Stimulated activated effector memory CD8-positive, alpha-beta T cell treated with anti-CD3 and anti-CD28 coated beads, Interleukin-12 subunit alpha, Interleukin-12 subunit beta, amount 100 ng/mL, for 72 hours (primary cell): ENCODE measurements at regions not wholly inside any gene's neighbourhood (a gene's known extent, or its start where the extent isn't known, plus 50 kb on each side); places are given as distances from the start of the nearest gene placed in this dataset.

Experiments used
- ATAC-seq: fragments of 150-1000 bp; cut with Tn5 transposase; 2 replicates; pipeline ENCODE4 v1.10.0; 2021
- DNase-seq, 2 donors: peaks; one replicate each; pipeline ENCODE4 v3.0.0; 2021 to 2022; ENCODE audit warnings: low spot score in 2 of 2
- H3K27ac Mint-ChIP-seq: one replicate; pipeline ENCODE4 v1.8.0; 2022; ENCODE audit warnings: mild to moderate bottlenecking, mixed read lengths
- H3K36me3 Mint-ChIP-seq: one replicate; pipeline ENCODE4 v1.8.0; 2022; ENCODE audit warnings: mild to moderate bottlenecking, mixed read lengths
- H3K4me1 Mint-ChIP-seq: one replicate; pipeline ENCODE4 v1.8.0; 2022; ENCODE audit warnings: mixed read lengths
- H3K4me3 Mint-ChIP-seq: one replicate; pipeline ENCODE4 v1.8.0; 2022; ENCODE audit warnings: mild to moderate bottlenecking, mixed read lengths
- H3K9me3 Mint-ChIP-seq: one replicate; pipeline ENCODE4 v1.8.0; 2022; ENCODE audit warnings: mixed read lengths

DNA sequence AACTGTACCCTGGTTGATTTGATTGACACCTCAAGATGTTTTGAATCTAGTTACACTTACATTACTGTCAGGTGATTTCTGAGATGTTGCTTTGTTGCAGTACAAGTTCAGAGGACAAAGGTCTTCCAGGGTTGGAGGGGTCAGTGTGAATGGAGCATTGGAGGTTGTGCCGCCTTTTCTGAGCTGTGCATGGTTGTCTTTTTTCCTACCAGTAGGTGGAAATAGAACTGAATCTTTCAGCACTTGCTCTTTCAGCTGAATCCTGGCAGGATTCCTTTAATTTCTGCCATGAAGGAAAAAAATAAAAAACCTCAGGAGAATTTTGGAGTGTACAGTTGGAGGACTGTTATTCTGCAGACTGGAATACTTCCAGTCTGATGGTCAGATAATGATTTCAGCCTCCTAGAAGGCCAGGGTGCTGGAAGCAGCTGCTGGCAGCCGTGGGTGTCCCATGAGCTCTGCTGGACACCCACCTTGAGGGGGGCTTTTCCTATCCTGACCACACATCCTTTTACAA is 82.7 kb downstream of the PLCE1 start:
- Mint-ChIP-seq H3K36me3 (no peaks in the 10 kb centered on the region), H3K27ac (no peak overlapping the region), H3K9me3 (no peaks in the 10 kb centered on the region), H3K4me1 (no peaks in the 10 kb centered on the region), H3K4me3 (no peak overlapping the region)
- ATAC-seq: no peak
- DNase-seq: no peak

DNA sequence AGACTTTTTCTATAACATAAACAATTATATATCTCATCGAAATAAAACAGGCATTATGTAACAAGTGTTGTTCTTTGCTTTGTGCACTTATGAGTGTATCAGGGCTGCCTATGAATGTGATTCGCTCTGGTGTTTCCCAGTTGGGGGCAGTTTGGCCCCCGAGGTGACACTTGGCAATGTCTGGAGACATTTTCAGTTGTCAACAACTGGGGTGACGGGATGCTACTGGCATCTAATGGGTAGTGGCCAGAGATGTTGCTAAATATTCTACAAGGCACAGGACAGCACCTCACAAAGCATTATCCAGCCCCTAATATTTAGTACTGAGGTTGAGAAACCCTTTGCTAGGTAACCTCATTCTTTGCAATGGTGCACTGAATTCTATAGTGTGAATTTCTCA is 83.3 kb downstream of the PLCE1 start:
- no peak for ATAC-seq
- Mint-ChIP-seq H3K36me3 (no peaks in the 10 kb centered on the region), H3K4me1 (no peaks in the 10 kb centered on the region), H3K27ac (no peak overlapping the region), H3K9me3 (no peaks in the 10 kb centered on the region), H3K4me3 (no peak overlapping the region)
- DNase-seq: no peak

DNA sequence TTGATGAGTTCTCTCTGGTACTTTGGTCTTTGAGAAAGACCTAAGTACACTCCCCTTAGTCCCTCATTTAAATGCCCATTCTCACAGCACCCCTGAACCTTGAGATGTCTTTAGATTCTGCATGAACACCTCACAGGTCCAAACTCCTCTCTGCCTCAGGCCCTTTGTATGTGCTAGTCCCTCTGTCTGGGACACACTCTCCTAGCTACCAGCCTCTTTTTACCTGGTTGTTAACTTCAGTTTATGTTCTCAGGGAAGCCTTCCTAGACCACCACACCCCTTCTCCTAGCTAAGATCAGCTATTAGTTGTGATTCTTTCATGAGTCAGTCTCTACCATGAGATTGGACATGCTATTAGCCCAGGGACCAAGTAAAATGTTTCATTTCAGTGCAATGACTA is 86.4 kb downstream of the PLCE1 start:
- Mint-ChIP-seq H3K4me3 (no peak overlapping the region), H3K4me1 (no peaks in the 10 kb centered on the region), H3K27ac (no peak overlapping the region), H3K36me3 (no peaks in the 10 kb centered on the region), H3K9me3 (no peaks in the 10 kb centered on the region)
- DNase-seq: no peak
- no peak for ATAC-seq

- Mint-ChIP-seq H3K27ac (no peak overlapping the region), H3K36me3 (no peaks in the 10 kb centered on the region), H3K9me3 (no peaks in the 10 kb centered on the region), H3K4me3 (no peak overlapping the region), H3K4me1 (no peaks in the 10 kb centered on the region)
- no peak for ATAC-seq
- no peak for DNase-seq
Measured at GRCh38 chr10:94083662-94084265, 90.0 kb downstream of the PLCE1 start.

- ATAC-seq: no peak
Measured at GRCh38 chr10:94084344-94084743, 90.6 kb downstream of the PLCE1 start.

DNA sequence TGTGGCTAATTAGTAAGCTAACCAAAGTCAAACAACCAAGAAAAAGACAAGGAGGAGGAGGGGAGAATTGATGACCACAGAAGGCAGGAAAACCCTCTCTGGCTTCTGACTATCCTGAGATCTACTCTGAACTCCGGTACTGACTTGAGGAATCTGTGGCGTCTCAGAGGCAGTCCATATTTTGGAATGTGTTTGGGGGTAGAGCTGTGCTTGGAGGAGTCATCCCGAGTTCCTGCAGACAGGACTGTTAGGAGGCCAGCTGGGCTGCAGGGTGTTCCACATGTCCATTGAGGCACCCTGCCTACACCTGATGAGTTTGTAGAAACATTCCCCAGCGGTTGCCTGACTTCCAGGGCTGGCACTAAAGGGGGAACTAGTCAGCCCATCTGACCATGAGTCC is 91.6 kb downstream of the PLCE1 start:
- no peak for DNase-seq
- no peak for ATAC-seq
- H3K4me1 Mint-ChIP-seq: no peaks in the 10 kb centered on the region

More at GRCh38 chr10:94084344-94084743, 90.6 kb downstream of the PLCE1 start:
- H3K36me3 Mint-ChIP-seq: no peaks in the 10 kb centered on the region
- no peaks in the 10 kb centered on the region for H3K9me3 Mint-ChIP-seq
- no peak overlapping the region for H3K4me3 Mint-ChIP-seq
- no peaks in the 10 kb centered on the region for H3K4me1 Mint-ChIP-seq
- no peak for DNase-seq
- no peak overlapping the region for H3K27ac Mint-ChIP-seq

GRCh38 chr10:94085766-94086437 is 92.2 kb downstream of the PLCE1 start:
- H3K4me3 Mint-ChIP-seq: no peak overlapping the region
- H3K27ac Mint-ChIP-seq: no peak overlapping the region
- ATAC-seq: no peak
- no peaks in the 10 kb centered on the region for H3K4me1 Mint-ChIP-seq
- H3K36me3 Mint-ChIP-seq: no peaks in the 10 kb centered on the region
- DNase-seq: no peak
- H3K9me3 Mint-ChIP-seq: no peaks in the 10 kb centered on the region

More for the DNA sequence above, 91.6 kb downstream of the PLCE1 start:
- Mint-ChIP-seq H3K4me3 (no peak overlapping the region), H3K36me3 (no peaks in the 10 kb centered on the region), H3K9me3 (no peaks in the 10 kb centered on the region), H3K27ac (no peak overlapping the region)

DNA sequence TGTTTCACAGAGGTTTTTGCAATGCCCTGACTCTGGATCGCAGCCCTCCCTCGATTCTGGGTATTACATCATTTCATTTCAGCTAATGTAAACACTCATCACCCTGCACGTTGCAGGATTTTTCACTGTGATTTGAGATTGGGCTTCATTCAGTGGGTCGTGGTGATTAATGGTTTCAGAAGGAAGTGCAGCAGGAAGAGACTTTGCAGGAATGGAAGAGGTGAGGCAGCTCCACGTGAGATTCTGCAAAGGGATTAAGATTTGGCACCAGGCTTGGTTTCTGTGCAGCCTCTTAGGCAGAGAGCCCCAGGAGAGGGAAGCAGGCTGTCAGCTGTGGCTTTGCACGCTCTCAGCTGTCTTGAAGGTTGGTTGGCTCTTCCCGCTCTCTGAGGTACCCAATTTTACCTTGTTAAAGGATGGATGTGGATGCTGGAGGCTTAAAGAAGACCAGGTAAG is 95.2 kb downstream of the PLCE1 start:
- Mint-ChIP-seq H3K27ac (no peak overlapping the region), H3K4me3 (no peak overlapping the region), H3K9me3 (no peaks in the 10 kb centered on the region), H3K4me1 (no peaks in the 10 kb centered on the region), H3K36me3 (no peaks in the 10 kb centered on the region)
- DNase-seq (no peak), ATAC-seq (no peak)

DNA sequence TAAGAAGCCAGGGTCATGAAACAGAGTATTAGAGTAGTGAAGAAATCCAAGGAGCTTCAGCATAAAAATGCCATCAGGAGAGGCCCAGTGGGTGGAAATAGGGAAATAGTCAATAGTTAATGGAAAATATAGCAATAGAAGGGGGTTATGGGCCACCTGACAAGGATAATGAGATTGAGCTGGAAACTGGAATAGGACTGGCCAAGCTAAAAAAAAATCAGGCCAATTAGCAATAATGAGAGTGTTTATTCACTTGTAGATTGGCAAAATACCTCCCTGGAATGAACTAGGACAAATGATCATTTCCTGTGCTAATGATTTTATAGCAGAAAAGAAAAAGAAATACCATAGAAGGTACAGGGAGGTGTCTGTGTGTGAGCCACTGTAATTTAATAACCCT is 97.9 kb downstream of the PLCE1 start:
- Mint-ChIP-seq H3K27ac (no peak overlapping the region), H3K4me1 (no peaks in the 10 kb centered on the region), H3K9me3 (no peaks in the 10 kb centered on the region), H3K4me3 (no peak overlapping the region), H3K36me3 (no peaks in the 10 kb centered on the region)
- no peak for ATAC-seq
- DNase-seq: no peak

GRCh38 chr10:94092848-94093247 is 99.1 kb downstream of the PLCE1 start:
- Mint-ChIP-seq H3K9me3 (no peaks in the 10 kb centered on the region), H3K4me1 (no peaks in the 10 kb centered on the region), H3K4me3 (no peak overlapping the region), H3K27ac (no peak overlapping the region), H3K36me3 (no peaks in the 10 kb centered on the region)
- ATAC-seq (no peak), DNase-seq (no peak)

DNA sequence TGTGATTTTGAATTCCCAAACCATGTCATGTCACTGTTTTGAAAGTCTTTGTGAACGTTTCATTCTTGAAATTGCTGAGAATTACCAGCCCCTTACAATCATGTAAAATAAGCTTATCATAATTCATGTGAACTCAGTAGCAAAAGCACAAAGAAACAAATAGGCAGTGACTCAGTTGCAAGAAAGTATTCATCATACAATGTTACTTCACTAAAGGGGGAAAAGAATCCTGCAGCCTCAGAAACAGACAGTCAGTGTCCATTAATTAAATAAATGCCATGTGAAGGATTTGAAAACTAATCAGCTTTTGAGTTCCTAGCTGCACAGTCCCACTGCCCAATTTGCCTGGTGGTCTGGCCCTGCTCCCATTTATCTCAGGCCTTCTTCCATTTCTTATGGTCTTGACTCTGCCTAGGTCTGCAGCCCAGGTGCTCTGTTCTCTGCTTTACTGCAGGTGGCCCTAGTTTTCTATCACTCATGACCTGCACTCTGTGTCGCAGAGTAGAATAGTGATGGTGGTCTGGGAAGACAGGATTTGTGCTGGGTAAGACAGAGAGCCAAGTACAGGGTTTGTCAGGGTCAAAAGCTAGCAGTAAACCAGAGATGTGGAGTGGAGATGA is 99.7 kb downstream of the PLCE1 start:
- Mint-ChIP-seq H3K36me3 (no peaks in the 10 kb centered on the region), H3K9me3 (no peaks in the 10 kb centered on the region), H3K27ac (no peak overlapping the region), H3K4me1 (no peaks in the 10 kb centered on the region), H3K4me3 (no peak overlapping the region)
- no peak for DNase-seq
- ATAC-seq: no peak

GRCh38 chr10:94094540-94094939 is 100.8 kb downstream of the PLCE1 start:
- H3K4me1 Mint-ChIP-seq: no peaks in the 10 kb centered on the region
- no peaks in the 10 kb centered on the region for H3K36me3 Mint-ChIP-seq
- no peak for DNase-seq
- no peaks in the 10 kb centered on the region for H3K9me3 Mint-ChIP-seq
- ATAC-seq: no peak
- H3K4me3 Mint-ChIP-seq: no peak overlapping the region
- no peak overlapping the region for H3K27ac Mint-ChIP-seq

- no peak for ATAC-seq
Measured at GRCh38 chr10:94097656-94098055, 103.9 kb downstream of the PLCE1 start.

GRCh38 chr10:94098896-94099295 is 105.2 kb downstream of the PLCE1 start:
- DNase-seq: no peak
- Mint-ChIP-seq H3K9me3 (peaks cover 4% of the 10 kb centered on the region), H3K27ac (no peak overlapping the region), H3K4me3 (no peak overlapping the region), H3K36me3 (no peaks in the 10 kb centered on the region), H3K4me1 (no peaks in the 10 kb centered on the region)
- ATAC-seq: no peak

More at GRCh38 chr10:94097656-94098055, 103.9 kb downstream of the PLCE1 start:
- no peaks in the 10 kb centered on the region for H3K4me1 Mint-ChIP-seq
- H3K27ac Mint-ChIP-seq: no peak overlapping the region
- no peak overlapping the region for H3K4me3 Mint-ChIP-seq
- H3K9me3 Mint-ChIP-seq: peaks cover 4% of the 10 kb centered on the region
- H3K36me3 Mint-ChIP-seq: no peaks in the 10 kb centered on the region
- no peak for DNase-seq

DNA sequence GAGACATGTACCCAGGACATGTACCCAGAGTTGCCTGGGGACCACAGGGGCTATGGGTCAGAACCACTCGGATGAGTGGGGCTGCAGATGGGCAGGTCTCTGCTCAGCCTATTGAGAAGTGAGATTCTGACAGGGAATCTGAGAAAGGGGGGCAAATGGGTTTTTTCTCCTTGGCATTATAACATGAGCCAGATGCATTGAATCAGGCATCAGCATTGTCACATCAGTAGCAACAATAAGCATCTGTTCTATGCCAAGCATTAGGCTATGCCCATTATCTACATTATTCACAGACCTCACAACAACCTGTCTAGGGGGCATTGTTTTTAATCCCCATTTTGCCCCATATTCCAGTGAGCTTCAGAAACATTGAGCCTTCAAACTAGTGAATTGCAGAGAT is 108.2 kb downstream of the PLCE1 start:
- H3K4me1 Mint-ChIP-seq: no peaks in the 10 kb centered on the region
- H3K36me3 Mint-ChIP-seq: no peaks in the 10 kb centered on the region
- DNase-seq (no peak), ATAC-seq (no peak)
- no peak overlapping the region for H3K27ac Mint-ChIP-seq
- no peak overlapping the region for H3K4me3 Mint-ChIP-seq
- H3K9me3 Mint-ChIP-seq: peaks cover 4% of the 10 kb centered on the region

- peaks cover 4% of the 10 kb centered on the region for H3K9me3 Mint-ChIP-seq
- no peaks in the 10 kb centered on the region for H3K36me3 Mint-ChIP-seq
- ATAC-seq (no peak), DNase-seq (no peak)
- H3K27ac Mint-ChIP-seq: no peak overlapping the region
- no peak overlapping the region for H3K4me3 Mint-ChIP-seq
- H3K4me1 Mint-ChIP-seq: no peaks in the 10 kb centered on the region
Measured at GRCh38 chr10:94102436-94102835, 108.7 kb downstream of the PLCE1 start.
